DMS153 (cell line): ENCODE measurements at regions not wholly inside any gene's neighbourhood (a gene's known extent, or its start where the extent isn't known, plus 50 kb on each side); places are given as distances from the start of the nearest gene placed in this dataset.

ENCODE experiments used
- DNase-seq: peaks from one replicate; lab custom pipeline; 2025; lab: John Stamatoyannopoulos, UW

GRCh38 chr3:59444676-59445075 lies 394.9 kb upstream of the CFAP20DC start:
- no peak for DNase-seq

GRCh38 chr3:59444294-59444671 lies 394.5 kb upstream of the CFAP20DC start:
- no peak for DNase-seq

GRCh38 chr3:59443618-59444293 lies 393.9 kb upstream of the CFAP20DC start:
- no peak for DNase-seq

- no peak for DNase-seq
These were observed 392.2 kb upstream of the CFAP20DC start for GRCh38 chr3:59442046-59442445.

- no peak for DNase-seq
These were observed 390.6 kb upstream of the CFAP20DC start for GRCh38 chr3:59440285-59441028.

GRCh38 chr3:59438492-59438891 lies 388.7 kb upstream of the CFAP20DC start:
- no peak for DNase-seq

GRCh38 chr3:59436164-59436958 lies 386.5 kb upstream of the CFAP20DC start:
- peak; percentile 55 for DNase-seq

GRCh38 chr3:59433546-59433945 lies 383.7 kb upstream of the CFAP20DC start:
- no peak for DNase-seq

GRCh38 chr3:59432665-59433064 lies 382.8 kb upstream of the CFAP20DC start:
- no peak for DNase-seq

- no peak for DNase-seq
These were observed 380.5 kb upstream of the CFAP20DC start for GRCh38 chr3:59430341-59430740.

GRCh38 chr3:59429198-59429597 lies 379.4 kb upstream of the CFAP20DC start:
- DNase-seq: no peak

GRCh38 chr3:59426821-59427565 lies 377.2 kb upstream of the CFAP20DC start:
- DNase-seq: no peak

GRCh38 chr3:59425942-59426341 lies 376.1 kb upstream of the CFAP20DC start:
- DNase-seq: no peak

- no peak for DNase-seq
These were observed 375.5 kb upstream of the CFAP20DC start for GRCh38 chr3:59425371-59425770.

GRCh38 chr3:59424268-59425010 lies 374.6 kb upstream of the CFAP20DC start:
- no peak for DNase-seq

GRCh38 chr3:59423707-59424106 lies 373.9 kb upstream of the CFAP20DC start:
- DNase-seq: no peak

GRCh38 chr3:59422312-59422711 lies 372.5 kb upstream of the CFAP20DC start:
- no peak for DNase-seq

- DNase-seq: no peak
These were observed 369.0 kb upstream of the CFAP20DC start for GRCh38 chr3:59418836-59419235.

GRCh38 chr3:59412516-59412915 lies 362.7 kb upstream of the CFAP20DC start:
- no peak for DNase-seq

GRCh38 chr3:59411694-59412093 lies 361.9 kb upstream of the CFAP20DC start:
- no peak for DNase-seq

- DNase-seq: no peak
These were observed 361.4 kb upstream of the CFAP20DC start for GRCh38 chr3:59411186-59411585.
